H4 (cell line): ENCODE measurements at regions not wholly inside any gene's neighbourhood (a gene's known extent, or its start where the extent isn't known, plus 50 kb on each side); places are given as distances from the start of the nearest gene placed in this dataset.
"Not testable (repeated sequence)": the region's sequence is repeated elsewhere in the genome, so short reads cannot be mapped to it uniquely, and the experiment has no call there.

Experiments used
- DNase-seq: peaks from one replicate; pipeline ENCODE4 v3.0.0-alpha.2; 2015; ENCODE audit warnings: low spot score

DNA sequence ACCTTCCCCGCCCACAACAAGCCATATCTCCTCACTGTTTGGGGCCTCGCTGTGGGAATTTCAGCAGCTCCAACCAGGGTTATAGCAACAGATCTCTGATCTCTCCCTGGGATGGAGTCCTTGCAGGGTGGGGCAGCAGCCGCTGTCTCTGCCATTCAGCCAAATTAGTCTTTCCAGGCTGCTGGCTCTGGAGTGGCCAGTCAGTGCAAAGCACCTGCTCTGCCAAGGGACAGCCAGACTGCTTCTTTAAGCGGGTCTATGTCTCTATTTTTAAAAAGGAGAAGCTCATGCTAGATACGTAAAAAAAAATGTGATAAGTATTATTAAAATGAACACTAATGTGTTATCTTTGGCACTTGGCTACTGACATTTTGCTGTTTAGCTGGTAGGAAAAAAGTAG is 380.2 kb downstream of the CDH10 start:
- DNase-seq, result no peak

GRCh38 chr5:24265306-24265705 is 379.5 kb downstream of the CDH10 start:
- no peak for DNase-seq

DNA sequence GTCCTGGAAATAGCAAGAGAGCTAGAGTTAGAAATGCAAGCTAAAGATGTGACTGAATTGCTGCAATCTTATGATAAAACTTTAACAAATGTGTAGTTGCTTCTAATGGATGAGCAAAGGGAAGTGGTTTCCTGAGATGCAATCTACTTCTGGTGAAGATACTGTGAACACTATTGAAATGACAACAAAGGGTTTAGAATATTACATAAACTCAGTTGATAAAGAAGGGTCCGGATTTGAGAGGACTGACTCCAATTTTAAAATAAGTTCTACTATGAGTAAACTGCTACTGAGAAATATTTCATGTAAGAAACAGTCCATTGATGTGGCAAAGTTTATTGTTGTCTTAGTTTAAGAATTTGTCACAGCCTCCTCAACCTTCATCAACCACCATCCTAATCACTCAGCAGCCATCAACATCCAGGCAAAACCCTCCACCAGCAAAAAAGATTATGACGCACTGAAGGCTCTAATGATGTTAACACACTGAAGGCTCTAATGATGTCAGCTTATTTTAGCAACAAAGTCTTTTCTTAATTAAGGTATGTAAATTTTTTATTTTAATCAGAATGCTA is 376.2 kb downstream of the CDH10 start:
- no peak for DNase-seq

DNA sequence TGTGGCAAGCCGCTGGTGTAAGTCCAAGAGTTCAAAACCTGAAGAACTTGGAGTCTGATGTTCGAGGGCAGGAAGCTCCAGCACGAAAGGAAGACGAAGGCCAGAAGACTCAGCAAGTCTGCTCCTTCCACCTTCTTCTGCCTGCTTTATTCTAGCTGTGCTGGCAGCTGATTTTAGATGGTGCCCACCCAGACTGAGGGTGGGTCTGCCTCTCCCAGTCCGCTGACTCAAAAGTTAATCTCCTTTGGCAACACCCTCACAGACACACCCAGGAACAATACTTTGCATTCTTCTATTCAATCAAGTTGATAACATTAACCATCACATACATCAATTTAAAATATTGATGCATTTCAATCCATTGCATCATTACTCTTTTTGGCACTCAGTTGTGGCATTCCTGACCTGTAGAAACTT is 373.1 kb downstream of the CDH10 start:
- DNase-seq, result not testable (repeated sequence)

GRCh38 chr5:24272741-24273140 is 372.0 kb downstream of the CDH10 start:
- DNase-seq, result peak; percentile 23

DNA sequence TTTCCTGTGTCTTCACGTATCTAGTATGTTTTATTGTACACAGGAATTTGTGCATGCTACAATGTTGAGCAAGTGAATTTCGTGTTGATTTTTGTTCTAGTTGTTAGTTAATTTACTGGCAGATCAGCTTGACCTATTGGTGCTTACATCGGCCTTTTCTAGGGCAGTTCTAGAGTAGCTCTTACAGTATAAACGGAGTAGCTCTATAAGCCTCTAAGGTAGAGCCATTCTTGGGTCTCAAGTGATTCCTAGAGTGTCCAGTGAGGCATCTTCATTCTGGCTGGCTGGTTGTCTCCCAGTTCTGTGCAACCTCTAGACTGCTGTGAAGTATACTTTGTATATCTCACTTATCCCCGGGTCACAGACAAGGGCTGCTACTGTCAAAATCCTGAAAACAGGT is 364.6 kb downstream of the CDH10 start:
- no peak for DNase-seq

DNA sequence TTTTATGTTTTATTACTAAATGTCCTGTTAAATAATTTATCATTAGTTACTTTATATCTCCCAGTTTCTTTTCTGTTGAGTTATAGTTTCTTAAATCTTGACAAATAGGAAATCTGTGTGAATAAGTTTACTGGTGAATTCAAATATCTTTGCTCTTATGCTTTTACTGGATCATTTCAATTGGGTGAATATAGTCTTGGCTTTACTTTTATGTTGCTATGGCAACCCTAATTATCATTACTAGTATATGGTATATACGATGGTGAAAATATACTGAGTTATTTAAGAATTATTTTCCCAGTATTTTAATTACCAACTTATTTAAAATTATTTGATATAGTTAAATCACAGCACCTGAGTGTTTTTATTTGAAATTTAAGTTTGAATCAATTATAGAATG is 363.0 kb downstream of the CDH10 start:
- DNase-seq, result no peak

GRCh38 chr5:24289582-24290335 is 355.0 kb downstream of the CDH10 start:
- no peak for DNase-seq

DNA sequence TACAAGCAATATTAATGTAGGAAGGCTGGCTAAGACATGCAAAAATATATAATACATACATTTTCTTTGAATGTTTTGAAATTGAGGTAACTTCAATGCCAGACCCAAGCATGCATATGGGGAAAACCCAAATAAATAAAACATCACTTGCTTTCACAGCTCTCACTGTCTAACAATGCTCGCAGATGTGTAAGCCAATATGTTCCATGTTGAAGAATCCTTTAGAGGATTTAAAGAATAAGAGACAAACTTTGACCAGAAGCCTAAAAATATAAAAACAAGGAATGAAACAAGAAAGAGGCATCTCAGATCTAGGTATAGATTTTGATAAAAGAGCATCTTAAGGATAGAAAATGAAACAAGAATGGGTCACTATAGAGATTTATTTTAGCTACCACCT is 354.2 kb downstream of the CDH10 start:
- DNase-seq, result no peak

GRCh38 chr5:24291916-24292315 is 352.9 kb downstream of the CDH10 start:
- no peak for DNase-seq

- DNase-seq, result no peak
Observed at GRCh38 chr5:24294333-24294732, 350.4 kb downstream of the CDH10 start.

- no peak for DNase-seq
Observed at GRCh38 chr5:24314106-24314505, 330.7 kb downstream of the CDH10 start.

DNA sequence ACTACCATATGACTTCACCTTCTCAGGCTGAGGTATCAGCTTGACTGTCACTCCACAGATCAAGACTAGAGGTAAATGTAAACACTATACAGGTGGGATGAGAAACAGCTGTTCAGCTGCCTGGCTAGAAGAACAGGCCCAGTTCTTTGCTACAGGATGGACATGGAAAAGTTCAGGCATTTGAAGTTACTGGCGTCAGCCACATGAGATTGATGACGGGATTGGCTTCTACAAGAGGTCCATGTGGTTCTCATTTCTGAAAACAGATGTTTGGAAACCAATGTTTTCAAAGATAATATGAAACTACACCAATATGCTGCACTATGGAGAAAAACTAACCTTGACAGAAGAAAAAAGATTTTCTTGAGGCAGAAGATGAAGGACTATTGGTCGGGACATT is 324.1 kb downstream of the CDH10 start:
- no peak for DNase-seq

DNA sequence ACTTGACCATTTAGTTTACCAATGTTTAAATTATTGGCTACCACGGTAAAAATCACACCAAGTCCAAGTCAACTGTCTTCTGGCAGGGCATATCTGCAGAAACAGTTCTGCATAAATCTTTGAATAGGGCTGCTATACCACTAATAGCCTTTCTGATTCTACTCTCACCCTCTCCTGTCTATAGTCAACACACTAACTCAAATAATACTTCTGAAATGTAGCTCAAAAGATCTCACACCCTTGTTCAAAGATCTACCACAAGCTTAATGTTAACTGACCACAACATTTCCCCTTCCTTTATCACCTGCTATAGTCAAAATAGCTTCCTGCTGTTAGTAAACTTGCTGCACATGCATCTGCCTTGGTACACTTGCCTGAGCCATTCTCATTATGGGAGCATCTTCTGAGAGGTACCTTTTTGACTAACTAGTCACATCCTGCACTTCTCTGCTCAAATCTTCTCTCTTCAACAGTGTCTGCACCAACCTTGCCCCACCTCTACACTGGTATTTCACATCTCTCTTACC is 319.4 kb downstream of the CDH10 start:
- no peak for DNase-seq

- DNase-seq, result no peak
Observed at GRCh38 chr5:24331531-24331930, 313.2 kb downstream of the CDH10 start.

DNA sequence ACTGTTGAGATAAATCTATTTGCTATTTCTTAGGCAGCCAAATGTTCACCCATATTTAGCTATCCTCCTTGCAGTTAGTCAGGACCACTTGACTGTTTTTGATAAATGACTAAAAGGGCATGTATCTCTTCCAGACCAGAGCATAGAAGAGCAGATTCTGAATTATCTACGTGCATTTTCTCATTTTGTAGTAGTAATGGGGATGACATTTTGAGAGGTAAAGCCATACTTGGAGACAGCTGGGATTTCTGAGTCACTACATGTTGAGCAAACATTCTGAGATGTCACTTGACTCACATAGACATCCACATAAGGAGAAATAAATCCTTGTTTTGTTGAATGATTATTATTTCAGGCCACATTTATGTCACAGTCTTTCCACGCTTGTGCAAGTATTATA is 297.6 kb downstream of the CDH10 start:
- no peak for DNase-seq

- DNase-seq, result no peak
Observed at GRCh38 chr5:24351285-24351684, 293.5 kb downstream of the CDH10 start.

DNA sequence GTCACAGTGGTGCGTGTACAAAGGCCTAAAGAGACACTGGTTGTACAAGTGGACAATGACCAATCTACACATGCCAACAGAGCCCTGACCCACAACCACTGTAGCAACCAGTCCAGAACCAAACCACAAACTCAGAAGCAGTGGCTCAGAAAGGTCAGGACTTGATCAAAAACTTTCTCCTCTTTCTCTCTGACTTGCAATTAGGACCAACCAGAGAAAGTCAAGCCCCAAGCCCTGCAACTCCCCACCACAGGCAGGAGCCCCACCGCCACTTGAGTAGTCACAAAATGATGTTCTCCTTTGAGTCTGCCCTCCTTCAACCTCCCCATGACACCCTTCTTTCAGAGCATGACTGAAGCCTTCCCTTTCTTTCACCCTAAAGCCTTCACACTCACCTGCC is 291.8 kb downstream of the CDH10 start:
- DNase-seq, result no peak

DNA sequence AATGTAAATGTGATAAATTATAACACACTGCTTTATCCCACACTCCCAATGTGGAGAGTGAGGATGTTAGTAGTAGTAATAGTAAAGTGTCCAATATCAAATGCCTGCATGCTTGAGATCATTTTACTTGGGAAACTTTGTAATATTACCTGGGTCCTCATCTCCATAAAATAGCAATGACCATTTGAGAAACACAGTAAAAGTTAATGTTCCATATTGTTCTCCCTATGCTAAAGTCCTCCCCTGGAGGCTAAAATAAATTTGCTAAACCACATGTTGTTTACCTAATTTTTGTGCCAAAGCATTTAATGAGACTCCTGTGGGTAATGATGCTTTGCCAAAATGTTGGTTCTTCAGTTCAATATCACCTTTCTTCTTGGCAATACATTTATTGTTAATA is 291.2 kb downstream of the CDH10 start:
- DNase-seq, result no peak

- no peak for DNase-seq
Observed at GRCh38 chr5:24363789-24364481, 280.8 kb downstream of the CDH10 start.

DNA sequence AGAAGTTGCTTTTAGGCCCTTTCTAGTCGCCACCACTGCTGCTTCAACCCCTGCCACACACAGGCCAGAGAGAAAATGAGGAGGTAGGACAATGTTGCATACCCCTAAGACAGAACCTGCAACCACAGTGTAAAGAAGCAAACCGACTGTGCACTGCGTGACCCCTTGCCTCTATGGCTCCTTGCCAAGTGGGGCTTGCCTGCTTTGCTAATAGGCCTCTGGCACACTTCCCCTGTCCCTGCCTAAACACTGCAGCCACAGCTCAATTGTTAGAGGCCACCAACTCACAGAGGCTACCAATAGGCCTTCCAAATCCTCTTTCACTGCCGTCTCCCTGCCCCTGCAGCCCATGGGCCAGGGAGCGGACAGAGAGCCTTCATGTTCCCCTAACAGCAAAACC is 280.1 kb downstream of the CDH10 start:
- DNase-seq, result no peak

DNA sequence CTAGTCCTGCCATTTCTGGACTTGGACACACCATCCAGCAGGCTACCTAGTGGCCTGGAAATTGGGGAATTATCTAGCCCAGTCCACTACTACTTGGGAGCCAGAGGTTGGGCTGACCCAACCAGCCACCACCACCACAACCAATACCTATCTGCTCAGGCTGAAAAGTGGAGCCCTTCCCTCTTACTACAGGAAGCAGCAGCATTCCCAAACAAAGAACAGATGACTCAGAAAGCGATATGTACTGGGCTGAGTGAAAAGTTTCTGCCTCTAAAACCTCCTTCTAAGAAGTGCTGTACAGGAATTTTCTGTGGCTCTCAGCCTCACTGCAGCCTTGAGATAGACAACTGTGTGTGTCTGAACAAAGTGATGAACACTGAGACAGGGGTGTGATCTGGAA is 279.4 kb downstream of the CDH10 start:
- peak; percentile 34 for DNase-seq

DNA sequence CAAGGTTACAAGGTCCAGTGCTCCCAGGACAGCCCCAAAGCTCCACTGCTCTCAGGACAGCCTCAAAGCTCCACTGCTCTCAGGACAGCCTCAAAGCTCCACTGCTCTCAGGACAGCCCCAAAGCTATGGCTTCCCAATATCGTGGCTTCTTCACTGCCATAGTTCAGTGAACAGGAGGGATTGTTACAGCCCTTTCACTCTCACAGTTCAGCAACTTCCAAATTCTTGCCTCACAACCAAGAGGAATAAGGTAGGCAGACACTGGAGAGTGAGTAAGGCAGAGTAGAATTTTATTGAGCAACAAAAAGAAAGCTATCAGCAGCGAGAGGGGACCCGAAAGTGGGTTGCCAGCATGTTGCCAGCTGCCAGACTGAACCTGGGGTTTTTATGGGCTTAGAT is 277.6 kb downstream of the CDH10 start:
- no peak for DNase-seq
